GM11168 (cell line): ENCODE measurements at regions not wholly inside any gene's neighbourhood (a gene's known extent, or its start where the extent isn't known, plus 50 kb on each side); places are given as distances from the start of the nearest gene placed in this dataset.

Experiments
- in situ Hi-C: fragments of 300-500 bp; cut with MboI; formaldehyde crosslinking; loops from one replicate; pipeline ENCODE4 v1.12.0; 2022; ENCODE audit warnings: low sequenced_read_pairs; ENCODE audit not compliant: unreplicated experiment

DNA sequence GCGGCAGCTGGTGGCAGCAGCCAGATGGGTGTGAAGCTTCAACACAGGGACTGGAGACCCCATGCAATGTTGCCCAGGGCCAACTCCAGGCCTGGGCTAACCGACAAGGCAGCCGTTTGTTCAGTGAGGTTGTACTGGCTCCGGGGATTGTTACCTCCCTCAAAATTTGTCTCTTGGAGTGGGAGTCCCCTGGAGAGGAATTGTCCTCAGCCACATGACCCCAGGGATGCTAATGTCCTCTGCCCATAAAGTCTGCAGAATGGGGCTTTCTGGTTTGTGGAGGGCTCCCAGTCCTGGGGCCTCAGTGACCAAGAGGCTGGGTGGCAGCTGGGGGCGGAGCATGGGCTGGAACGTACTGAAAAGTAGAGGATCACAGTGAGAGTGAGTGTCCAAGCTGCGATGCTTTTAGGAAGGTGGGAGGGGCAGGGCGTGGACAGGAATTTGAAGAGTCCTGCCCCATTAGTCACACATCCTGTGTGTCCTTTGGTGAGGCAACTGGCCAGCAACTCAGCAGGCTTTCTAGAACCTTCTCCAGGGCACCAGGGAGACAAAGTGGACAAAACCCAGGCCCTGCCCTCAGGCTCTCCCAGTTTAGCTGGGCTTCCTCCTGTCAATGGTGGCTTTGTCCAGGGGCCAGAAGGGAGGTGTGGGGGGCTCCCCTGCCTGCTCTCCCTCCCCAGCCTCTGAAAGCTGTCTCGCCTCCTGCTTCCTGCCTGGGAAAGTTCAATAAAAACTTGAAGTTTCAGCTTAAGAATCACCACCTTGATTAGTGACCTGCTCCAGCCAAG lies 114.0 kb downstream of the NSG2 start:
- in situ Hi-C loops = no loop called here

DNA sequence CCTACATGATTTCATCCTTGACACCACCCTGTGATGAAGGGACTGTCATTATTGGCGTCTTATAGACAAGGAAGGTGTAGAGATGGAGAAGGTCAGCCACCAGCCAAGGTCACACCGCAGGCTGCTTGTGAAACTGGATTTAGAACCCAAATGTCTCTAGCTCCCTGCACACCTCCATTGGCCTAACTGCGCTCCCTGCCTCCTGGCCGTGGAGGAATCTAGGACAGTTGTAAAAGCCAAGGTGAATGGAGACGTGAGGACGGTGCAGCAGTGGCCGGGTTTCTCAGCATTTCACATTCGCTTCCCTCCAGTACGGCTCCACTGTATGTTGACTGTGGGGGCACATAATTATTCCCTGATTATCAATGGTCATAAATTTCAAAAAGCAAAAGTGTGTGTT lies 119.9 kb downstream of the NSG2 start:
- in situ Hi-C loops = no loop called here

DNA sequence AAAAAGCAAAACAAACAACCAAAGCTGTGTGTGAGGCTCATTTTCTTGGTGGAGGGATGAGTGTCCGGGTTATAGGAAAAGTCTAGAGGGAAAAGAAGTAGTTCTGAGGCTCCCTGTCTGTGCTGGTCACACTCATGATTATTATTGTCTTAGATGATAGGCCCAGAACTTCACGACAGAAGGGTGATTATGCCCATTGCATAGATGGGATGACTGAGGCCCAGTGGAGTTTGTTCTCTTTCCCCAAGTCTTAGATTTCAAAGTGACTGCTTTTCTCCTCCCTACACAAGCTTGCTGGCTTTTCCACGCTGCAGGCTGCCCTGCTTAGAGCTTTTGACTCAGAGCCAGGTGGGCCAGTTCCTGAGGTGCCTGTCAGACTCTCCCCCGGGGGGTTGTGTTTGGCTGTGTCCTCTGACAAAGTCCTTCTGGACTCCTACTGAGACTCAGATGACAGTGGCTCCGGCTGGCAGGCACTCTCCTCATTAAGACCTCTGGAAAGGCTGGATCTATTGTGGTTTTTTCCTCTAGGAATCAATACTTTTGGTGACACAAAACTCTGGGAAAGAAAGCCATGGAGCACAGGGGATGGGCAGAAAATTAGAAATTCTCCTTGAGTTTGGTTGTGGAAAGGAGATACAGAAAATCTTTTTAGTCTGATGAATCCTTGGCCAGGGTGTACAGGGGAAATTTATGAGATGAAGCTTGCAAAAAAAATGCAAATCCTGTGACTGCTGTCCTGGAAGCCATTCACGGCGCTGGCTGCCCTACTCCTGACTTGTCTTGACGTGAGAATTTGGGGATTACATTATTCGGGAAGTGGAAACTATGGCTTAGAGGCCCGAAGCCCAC lies 120.9 kb downstream of the NSG2 start:
- in situ Hi-C loops = no loop called here

DNA sequence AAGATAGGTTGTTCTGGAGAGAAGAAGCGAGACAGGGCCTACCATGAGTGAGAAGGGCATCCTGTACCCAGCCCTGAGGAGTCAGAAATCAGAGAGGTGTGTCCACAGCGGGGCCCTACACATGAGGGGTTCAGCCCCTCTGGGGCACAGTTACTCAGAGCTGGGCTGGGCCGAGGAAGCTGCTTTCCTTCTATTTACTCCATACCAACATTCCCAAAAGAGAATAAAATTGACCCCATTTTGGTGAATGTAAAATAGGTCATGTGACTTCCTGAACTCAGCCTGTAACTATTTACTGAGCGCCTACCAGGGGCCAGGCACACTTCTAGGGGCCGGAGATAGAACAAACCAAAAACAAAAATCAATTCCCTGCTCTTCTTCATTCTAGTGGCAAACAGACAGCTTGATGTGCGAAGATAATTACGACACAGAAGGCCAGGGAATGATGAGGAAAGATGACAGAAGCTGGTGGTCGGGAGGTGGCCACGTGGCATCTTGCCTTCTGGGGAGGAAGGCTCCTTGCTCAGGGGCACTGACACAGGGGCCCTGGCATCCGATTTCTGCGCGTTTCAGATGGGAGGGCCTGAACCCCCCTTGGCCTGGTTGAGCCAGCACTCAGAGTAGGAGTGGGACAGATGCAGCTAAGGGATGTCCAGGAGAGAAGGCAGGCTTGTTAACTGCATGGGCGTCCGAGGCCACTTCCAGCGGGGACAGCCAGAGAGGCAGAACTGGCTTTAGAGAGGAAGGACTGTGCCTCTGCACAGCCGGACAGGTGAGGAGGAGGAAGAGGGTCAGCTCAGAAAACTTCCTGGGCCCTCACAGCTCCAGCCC lies 121.8 kb downstream of the NSG2 start:
- in situ Hi-C loops = no loop called here

DNA sequence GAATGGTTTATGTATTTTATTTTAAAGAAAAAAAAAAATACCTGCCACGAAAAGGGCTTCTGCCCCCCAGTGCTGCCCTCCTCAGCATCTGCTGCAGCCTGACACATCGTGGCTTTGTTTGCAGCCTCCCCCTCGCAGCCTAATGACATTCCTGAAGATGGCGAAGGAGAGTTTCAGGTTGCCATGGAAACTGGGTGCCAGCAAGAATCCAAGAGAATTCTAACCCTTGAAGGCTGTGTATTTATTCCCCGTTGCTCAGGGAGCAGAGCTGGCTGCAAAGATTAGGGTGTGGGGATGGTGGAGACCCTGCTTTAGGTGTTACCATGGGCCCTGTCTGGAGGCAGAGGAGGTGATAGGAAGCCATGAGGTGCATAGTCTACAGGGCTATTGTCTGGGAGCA lies 126.6 kb downstream of the NSG2 start:
- in situ Hi-C loops = no loop called here

DNA sequence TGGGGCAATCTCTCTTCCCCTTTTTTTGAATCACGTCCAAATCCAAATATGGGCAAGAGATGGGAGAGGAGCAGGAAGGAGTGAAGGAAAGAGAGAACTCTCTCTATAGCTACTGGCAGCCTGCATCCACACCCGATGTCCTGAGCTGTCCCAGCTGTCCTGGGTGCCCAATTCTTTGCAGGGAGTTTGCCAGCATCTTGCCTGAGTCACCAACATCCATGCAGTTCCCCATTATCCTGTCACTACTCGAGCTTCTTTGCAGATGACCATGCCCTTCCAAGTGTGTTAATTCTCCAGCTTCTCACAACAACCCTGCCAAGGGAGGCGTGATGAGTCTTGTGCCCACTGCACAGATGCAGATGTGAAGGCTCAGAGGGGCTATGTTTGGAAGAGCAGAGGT lies 127.1 kb downstream of the NSG2 start:
- in situ Hi-C loops = no loop called here

DNA sequence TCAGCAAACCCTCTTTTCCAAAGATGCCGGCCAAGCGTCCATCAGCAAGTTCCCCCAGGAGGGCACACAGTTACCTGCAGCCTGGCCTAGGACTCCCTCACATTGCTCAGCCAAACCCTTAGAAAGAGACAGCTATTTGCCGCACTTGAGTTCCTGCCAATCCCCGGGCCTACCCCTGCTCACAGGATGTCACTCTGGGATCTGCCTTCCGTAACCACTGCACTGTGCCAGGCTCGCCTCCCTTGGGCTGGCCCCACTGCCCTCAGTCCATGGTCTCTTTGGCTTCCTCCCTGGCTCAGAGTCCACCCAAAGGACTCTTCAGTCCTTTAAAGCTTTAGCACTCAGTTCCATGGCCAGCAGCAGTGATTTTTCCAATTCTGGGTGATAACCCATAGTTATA lies 128.3 kb downstream of the NSG2 start:
- in situ Hi-C loops = no loop called here

DNA sequence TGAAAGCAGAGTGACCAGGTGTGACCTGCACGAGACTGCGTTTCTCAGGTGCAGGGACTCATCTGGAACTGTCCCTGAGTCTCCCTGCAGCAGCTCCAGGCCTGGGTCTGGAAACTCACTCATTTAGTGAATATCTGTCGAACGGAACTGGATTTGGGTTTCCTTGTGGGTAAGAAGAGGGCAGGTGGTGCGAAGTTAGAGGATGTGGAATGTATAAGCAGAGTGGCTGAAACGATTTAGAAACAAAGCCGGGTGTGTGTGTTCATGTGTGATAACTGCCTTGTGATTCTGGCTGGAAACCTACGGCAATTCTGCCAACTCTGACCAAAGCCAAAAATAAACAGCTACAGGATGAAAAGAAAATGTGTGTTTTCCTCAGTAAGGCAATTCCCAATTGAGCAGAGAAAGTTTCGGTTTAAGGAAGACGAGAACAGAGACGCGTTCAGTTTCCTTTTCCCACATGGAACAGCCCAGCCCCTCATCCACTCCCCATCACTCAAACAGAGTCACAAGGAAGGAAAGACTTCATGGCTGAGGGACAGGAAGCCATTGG lies 130.3 kb downstream of the NSG2 start:
- in situ Hi-C loops = no loop called here

DNA sequence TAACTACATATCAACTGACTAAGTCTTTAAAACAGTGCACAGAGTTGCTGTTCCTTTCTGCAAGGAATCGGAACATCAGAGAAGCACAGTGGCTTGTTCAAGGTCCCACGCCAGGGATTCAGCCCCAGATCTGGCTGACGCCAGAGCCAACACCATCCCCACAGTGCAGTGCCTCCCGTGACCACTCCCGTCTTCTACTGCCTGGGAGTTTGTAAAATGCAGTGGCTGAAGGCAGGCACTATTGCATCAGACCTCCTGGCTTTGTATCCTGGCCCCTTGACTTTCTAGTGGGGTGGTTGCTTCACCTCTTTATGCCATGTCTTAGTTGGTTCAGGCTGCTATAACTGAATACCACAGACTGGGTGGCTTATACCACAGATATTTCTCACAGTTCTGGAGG lies 131.0 kb downstream of the NSG2 start:
- in situ Hi-C loops = no loop called here

DNA sequence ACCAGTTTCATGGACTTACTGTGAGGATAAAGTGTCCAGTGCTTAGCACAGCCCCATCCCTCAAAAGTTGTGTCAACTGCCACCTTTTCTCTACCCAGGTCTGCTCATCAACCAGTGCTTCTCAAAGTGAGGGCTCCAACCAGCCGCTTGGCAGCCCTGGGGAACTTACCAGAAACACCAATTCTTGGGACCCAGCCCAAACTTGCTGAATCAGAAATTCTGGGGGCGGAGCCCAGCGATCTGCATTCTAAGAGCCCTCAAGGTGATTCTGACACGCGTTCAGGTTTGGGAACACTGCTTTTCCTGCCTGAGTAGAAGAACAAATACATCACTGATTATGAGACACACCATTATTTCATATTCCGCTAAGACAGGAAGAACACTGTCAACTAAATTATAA lies 132.0 kb downstream of the NSG2 start:
- in situ Hi-C loops = no loop called here

DNA sequence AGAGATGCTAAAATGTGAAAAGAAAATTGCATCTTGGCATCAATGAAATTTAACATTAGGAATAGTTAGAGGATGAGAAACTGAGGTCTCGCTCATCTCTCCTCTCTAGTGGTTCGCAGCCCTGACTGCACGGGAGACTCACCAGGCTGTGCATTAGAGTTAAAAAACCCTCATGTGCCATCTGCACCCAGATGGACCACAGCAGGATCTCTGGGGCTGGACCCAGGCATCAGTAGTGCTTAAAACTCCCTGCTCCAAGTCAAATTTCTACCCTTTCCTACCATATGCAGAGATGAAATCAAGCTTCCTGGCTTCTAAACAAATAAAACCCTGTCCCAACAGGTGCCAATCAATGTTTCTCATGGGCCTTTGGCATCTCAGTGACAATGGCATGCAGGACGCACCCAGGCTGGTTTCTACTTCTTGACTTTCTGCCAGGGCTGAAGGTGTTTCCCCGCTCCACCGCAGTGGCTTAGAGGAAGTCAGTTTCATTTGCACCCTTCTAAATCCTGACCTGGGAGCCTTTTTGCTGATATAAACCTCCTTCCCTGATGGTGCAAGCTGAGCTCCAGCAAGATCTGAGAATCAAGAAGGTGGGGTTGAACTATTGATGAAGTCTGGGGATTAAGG lies 132.6 kb downstream of the NSG2 start:
- in situ Hi-C loops = no loop called here

DNA sequence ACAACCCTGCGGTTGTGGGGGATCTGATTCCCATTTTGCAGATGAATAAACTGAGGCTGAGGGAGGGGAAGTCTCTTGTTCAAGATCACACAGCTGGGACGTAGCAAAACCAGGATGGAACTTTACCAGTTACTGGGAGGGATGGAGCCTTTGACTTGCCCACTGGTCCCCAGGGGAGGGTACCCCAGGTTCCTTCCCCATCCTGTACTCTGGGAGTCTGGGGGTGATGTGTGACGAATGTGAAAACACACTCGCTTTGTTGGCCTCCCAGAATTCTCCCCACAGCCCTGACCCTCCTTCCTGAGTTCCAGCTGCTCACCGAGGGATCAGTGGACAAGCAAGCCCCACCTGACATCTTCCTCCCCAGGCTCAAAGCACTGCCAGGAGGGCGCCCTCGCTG lies 135.1 kb downstream of the NSG2 start:
- in situ Hi-C loops = no loop called here

DNA sequence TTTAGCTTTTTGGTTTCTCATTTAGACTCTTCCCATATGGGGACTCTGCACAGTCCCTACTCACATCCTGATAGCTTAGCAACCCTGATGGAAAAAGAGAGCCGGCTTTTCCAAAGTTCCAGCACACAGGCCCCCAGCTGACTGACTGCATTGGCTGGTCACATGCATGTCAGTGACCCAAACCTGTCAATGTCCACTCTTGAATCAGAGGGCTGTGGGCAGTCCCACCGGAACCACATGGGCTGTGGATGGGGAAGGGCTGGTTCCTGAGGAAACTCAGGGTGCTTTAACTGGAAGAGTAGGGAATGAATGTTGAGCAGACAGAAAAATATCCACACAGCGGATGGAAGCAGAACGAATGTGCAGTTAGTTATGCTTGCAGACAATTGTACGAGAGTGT lies 136.6 kb downstream of the NSG2 start:
- in situ Hi-C loops = no loop called here

DNA sequence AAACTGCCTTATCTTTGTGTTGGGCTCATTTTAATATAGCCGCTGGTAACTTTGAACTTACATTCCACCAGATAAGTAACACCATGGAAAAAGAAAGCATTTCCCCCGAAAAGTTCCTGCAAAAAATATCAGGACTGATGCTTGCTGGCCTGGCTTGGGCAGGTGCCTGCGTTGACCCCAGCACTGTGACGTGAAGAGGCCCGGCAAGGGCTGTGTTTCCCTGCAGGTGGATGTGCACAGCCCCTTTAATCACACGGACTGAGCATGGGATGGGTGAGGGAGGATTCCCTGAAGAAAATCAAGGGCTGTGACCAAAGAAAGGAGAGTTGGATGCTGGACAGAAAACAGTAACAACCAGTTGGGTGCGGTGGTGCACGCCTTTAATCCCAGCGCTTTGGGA lies 138.2 kb downstream of the NSG2 start:
- in situ Hi-C loops = no loop called here

DNA sequence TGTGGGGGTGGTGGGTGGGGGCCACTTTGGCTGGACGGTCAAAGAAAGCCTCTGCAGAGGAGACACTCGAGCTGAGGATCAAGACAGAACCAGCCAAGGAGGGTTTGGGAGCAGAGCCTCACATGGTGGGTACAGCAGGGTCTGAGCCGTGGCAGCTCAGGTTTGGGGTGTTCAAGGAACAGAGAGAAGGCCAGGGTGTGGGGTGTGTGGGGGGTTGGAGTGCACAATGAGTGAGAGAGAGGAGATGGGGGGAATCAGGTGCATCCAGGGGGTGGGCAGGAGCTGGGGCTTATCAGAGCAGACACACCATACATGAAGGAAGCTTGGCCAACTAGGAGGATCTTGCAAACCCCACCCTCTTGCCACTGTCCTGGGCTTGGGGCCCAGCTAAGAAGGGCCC lies 140.0 kb downstream of the NSG2 start:
- in situ Hi-C loops = no loop called here

DNA sequence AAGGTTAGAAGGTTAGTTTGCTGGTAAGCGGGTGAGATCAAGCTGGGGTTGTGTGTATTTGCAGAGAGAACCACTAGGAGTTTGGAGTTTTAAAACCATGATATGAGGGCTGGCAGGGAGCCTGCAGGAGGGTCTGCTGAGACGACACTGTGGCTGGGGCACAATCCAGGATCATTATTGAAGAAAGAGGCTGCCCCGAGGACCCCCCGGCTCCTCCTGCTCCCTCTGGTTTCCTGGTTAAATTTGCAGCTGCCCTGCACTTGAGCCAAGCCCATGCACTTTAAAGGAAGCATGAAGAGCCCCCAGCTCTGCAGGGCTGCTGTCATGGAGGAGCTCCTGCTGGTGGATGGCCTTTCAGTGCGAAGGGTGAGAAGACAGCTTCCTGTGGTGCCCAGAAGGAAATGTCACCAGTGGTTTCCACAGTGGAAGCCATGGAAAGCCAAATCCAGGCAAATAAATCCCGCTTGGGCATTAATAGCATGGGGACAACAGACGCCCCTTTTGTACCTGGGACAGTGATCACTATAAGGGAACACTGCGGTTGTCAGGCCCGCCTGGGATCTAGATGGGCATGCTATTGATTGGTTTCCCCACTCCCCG lies 140.7 kb downstream of the NSG2 start:
- in situ Hi-C loops = no loop called here

DNA sequence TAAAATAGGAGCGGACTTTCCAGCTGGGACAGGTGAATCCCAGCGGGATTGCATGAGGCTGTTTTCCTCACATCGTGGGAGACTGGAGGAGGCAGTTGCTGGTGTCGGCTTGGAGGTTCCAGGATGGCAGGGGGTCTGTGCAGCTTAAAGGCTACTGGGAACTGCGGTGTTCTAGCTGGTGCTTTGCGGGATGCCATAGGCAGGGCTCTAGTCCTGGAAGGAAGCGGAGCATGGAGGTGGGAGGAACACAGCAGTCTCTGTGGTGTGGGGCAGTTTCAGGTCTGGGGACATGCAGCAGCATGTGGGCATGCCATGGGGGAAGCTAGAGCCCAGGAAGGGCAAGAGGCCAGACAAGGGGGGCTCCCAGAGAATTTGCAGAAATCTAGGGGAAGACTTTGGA lies 141.5 kb downstream of the NSG2 start:
- in situ Hi-C loops = no loop called here

DNA sequence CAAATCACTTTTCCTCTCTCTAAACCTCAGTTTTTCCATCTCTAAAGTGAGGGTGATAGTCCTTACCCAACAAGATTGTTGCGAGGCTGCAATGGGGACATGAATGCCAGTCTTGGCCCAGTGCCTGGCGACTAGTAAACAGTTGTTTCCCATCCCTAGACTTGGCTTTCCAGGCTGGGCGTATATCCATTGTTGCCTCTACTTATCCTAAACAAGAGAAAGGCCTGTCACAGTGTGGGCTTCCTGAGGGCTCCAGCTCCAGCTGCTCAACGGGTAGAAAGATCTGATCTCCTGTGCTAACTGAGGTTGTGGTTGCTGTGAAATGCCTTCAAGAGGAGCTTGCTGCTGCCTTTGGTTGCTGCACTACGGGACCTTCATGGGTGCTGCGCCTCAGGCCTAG lies 142.0 kb downstream of the NSG2 start:
- in situ Hi-C loops = no loop called here

DNA sequence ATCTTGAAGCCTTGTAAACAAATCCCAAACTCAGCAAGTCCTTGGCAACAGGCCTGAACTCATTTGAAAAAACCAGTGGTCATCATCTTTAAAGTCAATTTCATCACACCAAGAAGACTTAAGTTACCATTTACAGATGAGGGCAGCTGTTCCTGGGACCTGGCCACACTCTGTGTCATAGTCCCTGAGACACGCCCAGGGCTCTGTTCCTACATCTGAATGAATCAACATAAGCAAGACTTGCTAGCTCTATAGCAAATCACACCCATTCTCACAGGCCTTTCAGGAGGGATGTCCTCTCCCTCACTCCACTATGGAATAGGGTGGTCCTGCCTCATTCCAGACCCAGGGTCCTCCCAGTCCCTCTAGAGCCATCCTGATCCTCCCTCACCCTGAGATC lies 142.8 kb downstream of the NSG2 start:
- in situ Hi-C loops = no loop called here
